OCI-LY1 (cell line): ENCODE measurements at regions not wholly inside any gene's neighbourhood (a gene's known extent, or its start where the extent isn't known, plus 50 kb on each side); places are given as distances from the start of the nearest gene placed in this dataset.

ENCODE experiments used
- H2AFZ ChIP-seq: fragments of 200-600 bp; sonication (generic), shearing (Covaris generic); 2 replicates; pipeline ENCODE4 v1.6.0; 2014; ENCODE audit warnings: antibody characterized with exemption, mild to moderate bottlenecking, low read length
- H3F3A ChIP-seq: fragments of 200-600 bp; sonication (generic), shearing (Covaris generic); 2 replicates; pipeline ENCODE4 v1.6.0; 2014; ENCODE audit warnings: mild to moderate bottlenecking, antibody characterized with exemption, low read length, moderate library complexity; ENCODE audit not compliant: insufficient read depth
- H3K27ac ChIP-seq: fragments of 200-600 bp; sonication (generic); 2 replicates; pipeline ENCODE4 v1.5.1; 2014; ENCODE audit warnings: low read length, mixed run types, mild to moderate bottlenecking, low read depth; ENCODE audit not compliant: poor library complexity, severe bottlenecking
- H3K27me3 ChIP-seq: fragments of 200-600 bp; sonication (generic); 2 replicates; pipeline ENCODE4 v1.6.0; 2014; ENCODE audit warnings: antibody characterized with exemption, mild to moderate bottlenecking, low read length, moderate library complexity; ENCODE audit not compliant: insufficient read depth
- H3K36me3 ChIP-seq: fragments of 200-600 bp; sonication (generic); 2 replicates; pipeline ENCODE4 v1.6.1; 2014; ENCODE audit warnings: mild to moderate bottlenecking, antibody characterized with exemption, low read length, moderate library complexity, mixed read lengths; ENCODE audit not compliant: insufficient read depth
- H3K4me1 ChIP-seq: fragments of 200-600 bp; sonication (generic); 2 replicates; pipeline ENCODE4 v1.5.1; 2014; ENCODE audit warnings: mild to moderate bottlenecking, low read length, moderate library complexity; ENCODE audit not compliant: insufficient read depth, severe bottlenecking
- H3K4me2 ChIP-seq: fragments of 200-600 bp; sonication (generic), shearing (Covaris generic); 2 replicates; pipeline ENCODE4 v1.6.1; 2014; ENCODE audit warnings: low read length
- H3K4me3 ChIP-seq: fragments of 200-600 bp; sonication (generic); 2 replicates; pipeline ENCODE4 v1.5.1; 2014; ENCODE audit warnings: low read length, low read depth, mild to moderate bottlenecking, mixed read lengths; ENCODE audit not compliant: poor library complexity, severe bottlenecking
- H3K79me2 ChIP-seq: fragments of 200-600 bp; shearing (Covaris generic); 2 replicates; pipeline ENCODE4 v1.6.1; 2016; ENCODE audit warnings: mixed run types, low read length, mixed read lengths; ENCODE audit not compliant: insufficient read depth
- H3K9ac ChIP-seq: fragments of 200-600 bp; sonication (generic), shearing (Covaris generic); 2 replicates; pipeline ENCODE4 v1.6.1; 2014; ENCODE audit warnings: mild to moderate bottlenecking, low read length, mixed read lengths
- H3K9me2 ChIP-seq: fragments of 200-600 bp; sonication (generic), shearing (Covaris generic); 2 replicates; pipeline ENCODE4 v1.6.1; 2014; ENCODE audit warnings: low read depth, mild to moderate bottlenecking, low read length, mixed read lengths
- H3K9me3 ChIP-seq: fragments of 200-600 bp; shearing (Covaris generic); 2 replicates; pipeline ENCODE4 v1.6.1; 2014; ENCODE audit warnings: low read length, mixed read lengths
- H4K20me1 ChIP-seq: fragments of 200-600 bp; sonication (generic), shearing (Covaris generic); 2 replicates; pipeline ENCODE4 v1.6.0; 2016; ENCODE audit warnings: mild to moderate bottlenecking, low read length; ENCODE audit not compliant: insufficient read depth
- CTCF ChIP-seq: fragments of 200-600 bp; sonication (generic), shearing (Covaris generic); IDR thresholded peaks from 2 replicates; pipeline ENCODE4 v1.5.1; 2017; ENCODE audit warnings: mild to moderate bottlenecking, antibody characterized with exemption, low read length, moderate library complexity, mixed read lengths
- EZH2 ChIP-seq: fragments of 200-600 bp; sonication (generic), shearing (Covaris generic); IDR thresholded peaks from 2 replicates; pipeline ENCODE4 v1.8.0; 2017; ENCODE audit warnings: borderline replicate concordance, mixed run types, mild to moderate bottlenecking, antibody characterized with exemption, low read length, moderate library complexity, mixed read lengths

- H4K20me1 ChIP-seq: no peaks in the 10 kb centered on the region
- no peaks in the 10 kb centered on the region for H3K9me3 ChIP-seq
- TF ChIP-seq EZH2: no peak
- no peak for TF ChIP-seq CTCF
- no peaks in the 10 kb centered on the region for H3K79me2 ChIP-seq
- no peak overlapping the region for H2AFZ ChIP-seq
- H3K27me3 ChIP-seq: no peaks in the 10 kb centered on the region
- no peak overlapping the region for H3K4me3 ChIP-seq
- no peaks in the 10 kb centered on the region for H3F3A ChIP-seq
- no peak overlapping the region for H3K27ac ChIP-seq
- no peaks in the 10 kb centered on the region for H3K36me3 ChIP-seq
- no peaks in the 10 kb centered on the region for H3K4me1 ChIP-seq
- H3K9me2 ChIP-seq: no peaks in the 10 kb centered on the region
- no peak overlapping the region for H3K9ac ChIP-seq
- H3K4me2 ChIP-seq: no peak overlapping the region
Measured at GRCh38 chr5:138696501-138696900, 56.7 kb upstream of the CTNNA1 start.

GRCh38 chr5:138695781-138696180 lies 57.4 kb upstream of the CTNNA1 start:
- TF ChIP-seq EZH2: no peak
- no peaks in the 10 kb centered on the region for H3K79me2 ChIP-seq
- H3K4me2 ChIP-seq: no peak overlapping the region
- no peak overlapping the region for H3K4me3 ChIP-seq
- no peaks in the 10 kb centered on the region; the same call in 1 of the 2 replicates for H3K27me3 ChIP-seq
- H3K36me3 ChIP-seq: no peaks in the 10 kb centered on the region
- H3K27ac ChIP-seq: no peak overlapping the region
- no peak overlapping the region for H2AFZ ChIP-seq
- H3K9me2 ChIP-seq: no peaks in the 10 kb centered on the region
- H3K4me1 ChIP-seq: no peaks in the 10 kb centered on the region
- no peaks in the 10 kb centered on the region for H3F3A ChIP-seq
- H3K9ac ChIP-seq: no peak overlapping the region
- H4K20me1 ChIP-seq: no peaks in the 10 kb centered on the region
- no peaks in the 10 kb centered on the region for H3K9me3 ChIP-seq

- Histone ChIP-seq H3K4me2 (no peak overlapping the region), H3K36me3 (no peaks in the 10 kb centered on the region), H3F3A (no peaks in the 10 kb centered on the region), H3K4me3 (no peak overlapping the region), H2AFZ (no peak overlapping the region), H4K20me1 (no peaks in the 10 kb centered on the region), H3K79me2 (no peaks in the 10 kb centered on the region), H3K9me3 (no peaks in the 10 kb centered on the region), H3K9ac (no peak overlapping the region), H3K9me2 (no peaks in the 10 kb centered on the region), H3K27ac (no peak overlapping the region), H3K27me3 (no peaks in the 10 kb centered on the region; the same call in 1 of the 2 replicates), H3K4me1 (no peaks in the 10 kb centered on the region)
- TF ChIP-seq CTCF (no peak), EZH2 (no peak)
Measured at GRCh38 chr5:138694146-138694545, 59.1 kb upstream of the CTNNA1 start.

GRCh38 chr5:138692370-138692769 lies 60.9 kb upstream of the CTNNA1 start:
- Histone ChIP-seq H3K27me3 (no peaks in the 10 kb centered on the region; the same call in 1 of the 2 replicates), H3K36me3 (no peaks in the 10 kb centered on the region), H3K9ac (no peak overlapping the region), H3K9me3 (no peaks in the 10 kb centered on the region), H4K20me1 (no peaks in the 10 kb centered on the region), H2AFZ (no peak overlapping the region), H3F3A (no peaks in the 10 kb centered on the region), H3K4me3 (no peak overlapping the region), H3K79me2 (no peaks in the 10 kb centered on the region), H3K27ac (no peak overlapping the region), H3K4me1 (no peaks in the 10 kb centered on the region), H3K9me2 (no peaks in the 10 kb centered on the region), H3K4me2 (no peak overlapping the region)
- TF ChIP-seq EZH2 (no peak), CTCF (no peak)
